NCI-H1092 treated with DMSO at 0.1 percent for 48 hours (cell line): ENCODE measurements at regions not wholly inside any gene's neighbourhood (a gene's known extent, or its start where the extent isn't known, plus 50 kb on each side); places are given as distances from the start of the nearest gene placed in this dataset.

Experiments used
- DNase-seq: peaks from one replicate; lab custom pipeline; 2025; lab: John Stamatoyannopoulos, UW

DNA sequence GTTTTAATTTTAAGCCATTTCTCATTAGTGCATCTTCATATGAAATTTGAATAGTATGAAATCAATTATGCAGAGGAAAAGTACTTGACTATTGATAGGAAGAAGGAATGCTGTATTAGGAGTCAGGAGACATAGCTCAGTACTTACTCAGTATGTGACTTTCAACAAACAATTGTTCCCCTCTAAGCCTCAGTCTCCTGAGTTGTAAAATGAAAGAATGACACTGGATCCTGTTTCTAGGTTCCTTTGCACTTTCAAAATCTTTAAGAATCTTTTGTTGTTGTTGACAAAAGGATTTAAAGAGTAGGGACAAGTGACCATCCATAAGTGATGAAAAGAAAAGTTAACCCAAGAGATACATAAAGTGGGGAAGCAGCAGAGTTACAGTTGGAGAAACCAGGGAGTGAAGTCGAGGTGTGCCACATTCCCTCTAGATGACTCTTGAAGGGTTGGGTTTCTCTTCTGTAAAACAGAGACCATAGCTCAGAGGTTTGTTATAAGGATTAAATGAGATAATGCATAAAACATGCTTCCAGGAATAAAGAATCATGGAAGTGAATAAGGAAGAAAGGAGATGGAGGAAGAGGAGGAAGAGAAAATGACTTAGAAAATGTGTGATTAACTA, 105.7 kb upstream of the KCNJ15 start:
- no peak for DNase-seq

DNA sequence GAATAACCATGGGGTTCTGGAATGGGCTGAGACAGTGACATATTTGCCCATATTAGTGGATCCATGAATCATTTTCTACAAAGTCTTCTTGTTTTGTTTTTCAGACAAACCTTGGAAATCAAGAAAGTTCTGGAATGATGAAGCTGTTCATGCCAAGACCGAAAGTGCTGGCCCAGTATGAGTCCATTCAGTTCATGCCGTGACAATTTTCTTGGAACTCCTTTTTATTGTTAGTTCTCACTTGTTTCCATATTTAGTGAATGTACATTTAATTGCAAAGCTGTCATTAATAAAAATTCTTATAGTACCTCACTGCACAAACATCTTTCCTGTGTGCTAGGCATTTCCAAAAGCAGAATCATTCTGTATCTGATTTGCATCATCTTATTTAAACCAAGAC, 100.6 kb upstream of the KCNJ15 start:
- no peak for DNase-seq

DNA sequence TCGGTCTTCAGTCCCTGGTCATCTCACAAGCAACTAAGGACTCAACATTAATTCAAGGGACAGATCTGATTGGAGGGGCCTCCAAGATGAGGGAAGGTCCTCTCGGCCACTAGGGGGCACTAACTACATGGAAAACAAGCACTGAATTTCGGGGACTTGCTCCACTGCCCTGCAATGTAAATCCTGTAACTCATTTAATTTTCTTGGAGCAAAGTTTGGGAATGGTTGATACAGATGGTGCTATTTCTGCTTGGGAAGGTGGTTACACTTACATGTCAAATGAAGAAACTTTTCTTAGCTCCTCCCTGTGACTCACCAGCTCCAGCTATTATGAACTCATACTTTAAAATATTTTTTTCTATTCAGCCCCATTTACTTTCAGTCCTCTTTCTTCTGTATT, 97.4 kb upstream of the KCNJ15 start:
- DNase-seq = peak; percentile 81

DNA sequence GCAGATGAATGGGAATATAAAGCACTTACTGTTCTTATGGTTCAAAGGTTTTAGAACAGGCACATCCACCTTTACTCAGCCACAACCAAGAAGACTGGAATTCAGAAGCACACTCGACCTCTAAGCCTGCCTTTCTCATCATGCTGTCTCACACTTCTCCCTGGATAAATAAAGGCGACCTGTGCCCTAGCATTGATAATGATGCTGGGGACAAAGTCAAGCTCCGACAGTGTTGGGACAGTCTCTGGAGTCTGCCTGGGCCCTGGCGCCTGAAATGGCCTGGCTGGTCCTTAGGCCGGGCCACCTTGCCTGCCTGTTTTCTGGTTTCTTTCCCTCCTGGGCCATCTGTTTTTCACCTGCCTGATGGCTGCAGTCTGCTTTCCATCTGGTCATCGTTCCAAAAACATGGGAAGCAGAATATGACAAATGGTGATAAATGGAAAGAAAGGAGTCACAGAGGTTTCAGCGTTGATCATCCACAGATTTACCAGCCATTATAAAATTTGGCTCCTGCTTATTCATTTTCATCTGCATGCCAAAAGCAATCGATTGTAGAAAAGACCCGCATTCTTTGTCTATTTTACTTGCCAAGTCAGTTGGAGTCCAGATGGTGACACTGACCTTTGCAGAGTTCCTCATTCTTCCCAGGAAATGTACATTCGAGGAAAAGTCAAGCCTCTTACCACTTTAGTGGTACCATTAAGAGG, 91.2 kb upstream of the KCNJ15 start:
- peak; percentile 17 for DNase-seq

DNA sequence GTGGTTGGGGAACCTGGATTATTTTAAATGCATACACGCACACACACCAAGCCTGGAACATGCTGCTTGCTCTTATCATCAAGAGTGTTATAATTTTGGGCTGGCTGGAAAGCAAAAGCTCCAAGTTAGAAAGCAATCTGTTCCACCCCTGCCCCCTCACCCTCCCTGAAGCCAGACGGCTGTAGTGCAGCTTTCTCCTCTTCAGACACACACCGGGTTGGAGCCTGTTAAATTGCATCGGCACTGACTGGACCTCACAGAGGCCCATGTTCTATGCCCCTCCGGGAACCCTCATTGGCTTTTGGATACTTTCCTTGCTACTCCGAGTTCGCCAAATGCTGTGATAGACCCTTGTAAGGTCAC, 90.6 kb upstream of the KCNJ15 start:
- no peak for DNase-seq

DNA sequence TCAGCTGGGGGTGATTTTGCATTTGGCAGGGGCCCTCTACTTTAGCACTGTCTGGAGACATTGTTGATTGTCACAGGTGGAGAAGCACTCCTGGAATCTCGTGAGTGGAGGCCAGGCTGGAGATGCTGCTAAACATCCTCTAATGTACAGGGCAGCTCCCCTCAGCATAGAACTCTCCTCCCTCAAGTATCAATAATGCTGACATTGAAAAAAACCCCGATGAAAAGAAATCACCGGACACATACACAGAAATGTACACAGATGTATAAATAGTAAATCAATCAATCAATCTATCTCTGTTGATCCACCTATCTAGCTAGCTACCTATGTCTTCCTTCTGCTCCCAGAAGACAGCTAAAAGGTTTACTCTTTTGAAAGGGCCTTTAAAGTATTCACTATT, 89.4 kb upstream of the KCNJ15 start:
- no peak for DNase-seq

DNA sequence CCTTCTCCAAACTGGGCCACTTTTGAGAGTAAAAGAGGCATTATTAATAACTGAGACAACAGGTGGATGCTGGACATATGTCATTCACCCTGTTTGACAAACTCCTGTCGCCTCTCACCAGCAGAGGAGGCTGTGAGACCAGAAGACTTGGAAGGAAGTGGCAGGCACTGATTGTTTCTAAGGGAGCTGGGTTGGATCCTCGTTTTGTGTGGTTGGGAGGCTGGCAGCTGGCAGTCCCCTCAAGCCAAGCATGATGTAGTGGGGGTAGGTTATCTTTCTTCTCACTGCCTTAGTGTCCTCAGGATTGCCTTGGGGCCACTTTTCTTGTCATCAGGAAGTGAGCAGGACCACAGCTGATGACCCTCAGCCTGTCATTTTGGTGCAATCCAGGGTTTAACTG, 86.5 kb upstream of the KCNJ15 start:
- peak; percentile 56 for DNase-seq

DNA sequence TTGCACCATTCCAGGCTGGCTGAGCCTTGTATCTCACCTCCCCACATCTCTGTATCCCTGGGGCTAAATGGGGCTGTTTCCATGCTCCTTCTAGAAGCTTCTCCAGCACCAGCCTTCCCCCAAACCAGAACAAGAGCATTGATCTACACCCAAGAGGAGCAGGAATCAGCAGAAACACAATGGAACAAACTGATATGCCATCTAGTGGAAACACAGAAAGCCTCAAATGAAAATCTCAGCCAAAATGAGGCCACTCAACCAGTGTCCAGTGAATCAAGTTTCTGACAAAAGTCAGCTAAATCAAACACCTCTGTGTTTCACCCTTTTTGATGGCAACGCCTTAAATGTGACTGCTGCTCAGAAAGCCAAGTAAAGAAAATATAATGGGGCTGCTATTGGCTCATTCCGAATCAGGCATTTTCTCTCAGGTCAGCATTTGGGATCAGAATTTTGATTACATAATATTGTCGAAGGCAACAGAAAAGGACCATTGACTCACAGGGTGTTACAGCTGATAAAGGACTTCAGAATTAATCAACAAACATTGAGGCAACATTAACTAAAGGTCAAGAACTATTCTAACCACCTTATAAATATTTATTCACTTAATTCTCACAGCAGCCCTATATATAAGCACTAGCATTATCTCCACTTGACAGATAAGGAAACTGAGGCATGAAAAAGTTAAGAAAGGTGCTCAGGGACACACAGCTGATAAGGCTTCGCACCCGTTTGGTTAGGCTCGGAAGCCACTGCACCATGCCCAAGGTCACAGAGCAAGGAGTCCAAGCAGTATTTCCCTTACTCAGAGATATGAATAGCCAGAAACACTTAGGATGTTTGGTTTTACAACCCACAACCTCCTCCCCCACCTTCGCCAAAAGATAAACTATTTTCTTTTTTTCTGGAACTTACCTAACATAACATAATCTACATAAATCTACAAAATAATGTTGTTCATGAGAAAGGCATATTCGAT, 85.8 kb upstream of the KCNJ15 start:
- DNase-seq = peak; percentile 8

DNA sequence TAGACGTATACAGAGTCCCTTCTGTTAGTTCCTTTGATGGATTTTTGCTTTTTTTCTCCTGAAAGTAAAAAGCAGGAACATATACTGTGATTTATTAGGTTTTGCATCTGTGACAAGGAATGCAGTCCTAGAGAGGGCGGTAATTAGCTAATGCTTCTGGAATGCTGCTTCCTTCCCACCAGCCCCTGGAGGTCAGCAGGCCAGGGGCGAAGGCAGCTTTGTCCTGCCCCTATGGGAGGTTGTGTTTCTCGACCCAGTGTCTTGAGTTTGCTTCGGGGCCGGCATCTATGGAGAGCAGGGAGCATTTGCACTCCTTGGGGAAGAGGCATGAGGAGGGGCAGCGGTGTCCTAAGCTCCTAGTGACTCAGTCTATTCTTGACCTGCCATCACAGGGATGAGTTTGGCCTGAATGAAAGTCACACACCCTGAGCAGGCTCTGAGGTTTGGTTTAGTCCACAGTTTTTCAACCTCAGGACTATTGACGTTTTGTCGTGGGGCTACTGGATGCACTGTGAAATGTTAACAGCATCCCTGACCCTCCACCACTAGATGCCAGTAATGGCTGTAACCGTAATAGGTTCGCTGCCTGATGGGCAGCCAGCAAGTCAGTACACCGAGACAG, 85.0 kb upstream of the KCNJ15 start:
- DNase-seq = no peak

DNA sequence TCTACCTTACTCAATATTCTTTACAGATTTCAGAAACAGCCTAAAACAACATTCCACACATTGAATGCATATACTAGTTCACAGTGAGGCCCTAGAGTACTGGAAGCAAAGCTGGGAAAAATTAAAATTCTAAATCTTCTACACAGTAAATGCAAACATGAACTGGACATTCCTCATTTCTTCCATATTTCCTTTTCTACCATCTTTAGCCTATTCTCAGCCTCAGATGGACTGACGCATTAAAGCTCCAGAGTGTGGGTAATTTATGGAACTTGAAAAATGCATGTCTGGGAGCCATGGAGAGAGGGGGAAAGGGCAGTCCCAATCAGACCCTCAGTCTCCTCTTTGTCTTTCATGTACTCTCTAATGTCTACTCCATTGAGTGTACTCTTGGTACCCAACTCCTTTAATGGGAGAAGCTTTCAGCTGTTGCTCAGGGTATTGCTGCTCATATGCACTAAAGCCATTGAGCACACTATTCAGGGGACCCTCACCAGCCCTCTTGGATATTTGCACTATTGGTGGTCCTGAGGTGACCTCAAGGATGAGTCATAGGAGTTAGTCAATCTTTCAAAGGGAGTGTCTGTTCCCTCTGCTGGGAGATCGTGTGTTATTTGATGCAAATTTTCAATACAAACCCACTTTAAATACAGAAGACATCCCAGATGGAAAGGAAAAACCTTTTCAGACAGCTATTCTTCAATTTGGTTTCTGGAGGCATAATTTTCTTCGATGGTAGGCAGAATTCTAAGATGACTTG, 83.3 kb upstream of the KCNJ15 start:
- no peak for DNase-seq

DNA sequence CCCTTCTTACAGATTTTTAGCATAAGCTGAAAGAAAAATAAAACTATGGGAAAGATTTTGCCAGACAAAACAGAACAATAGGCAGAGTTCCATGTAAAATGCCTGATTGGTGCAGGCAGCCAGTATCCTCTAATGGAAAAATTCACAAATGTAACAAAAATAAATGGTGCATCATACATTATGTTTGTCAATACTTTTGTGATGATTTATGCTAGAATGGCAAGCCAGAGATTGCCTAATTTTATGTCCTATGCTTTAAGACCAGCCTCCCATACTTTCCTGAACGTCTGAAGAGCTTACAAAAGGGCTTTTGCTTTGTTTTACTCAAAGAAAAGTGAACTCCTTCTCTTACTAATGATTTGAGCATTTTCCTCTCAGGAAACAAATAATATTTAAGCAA, 81.5 kb upstream of the KCNJ15 start:
- no peak for DNase-seq

DNA sequence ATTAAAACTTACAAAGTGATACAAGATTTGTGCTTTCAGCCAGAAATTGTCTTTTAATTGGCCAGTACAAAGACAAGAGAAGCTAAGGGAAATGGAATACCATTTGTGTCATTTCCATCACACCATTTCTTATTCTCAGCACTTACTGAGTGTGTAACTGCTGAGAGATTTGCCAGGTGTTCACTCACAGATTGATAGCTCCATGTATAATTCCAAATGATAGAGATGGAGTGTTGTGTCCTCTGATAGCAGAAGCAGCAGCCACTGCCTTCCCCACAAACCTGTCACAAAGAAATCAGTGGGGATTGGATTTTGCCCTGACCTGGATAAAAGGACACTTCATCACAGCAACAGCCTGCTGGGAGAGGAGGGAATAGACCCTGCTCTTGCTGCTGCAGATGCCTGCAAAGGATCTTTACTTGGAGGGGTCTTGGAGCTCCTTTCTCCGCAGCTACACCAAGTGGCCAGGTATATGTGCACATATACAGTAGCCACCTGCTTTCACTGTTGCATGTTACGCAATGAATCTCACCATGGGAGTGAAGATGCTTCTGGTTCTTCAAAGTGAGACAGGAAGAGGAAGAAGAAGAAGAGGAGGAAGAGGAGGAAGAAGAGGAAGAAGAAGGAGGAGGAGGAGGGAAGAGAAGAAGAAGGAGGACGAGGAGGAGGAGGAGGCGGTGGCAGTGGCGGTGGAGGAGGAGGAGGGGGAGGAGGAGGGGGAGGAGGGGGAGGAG, 78.7 kb upstream of the KCNJ15 start:
- DNase-seq = no peak

DNA sequence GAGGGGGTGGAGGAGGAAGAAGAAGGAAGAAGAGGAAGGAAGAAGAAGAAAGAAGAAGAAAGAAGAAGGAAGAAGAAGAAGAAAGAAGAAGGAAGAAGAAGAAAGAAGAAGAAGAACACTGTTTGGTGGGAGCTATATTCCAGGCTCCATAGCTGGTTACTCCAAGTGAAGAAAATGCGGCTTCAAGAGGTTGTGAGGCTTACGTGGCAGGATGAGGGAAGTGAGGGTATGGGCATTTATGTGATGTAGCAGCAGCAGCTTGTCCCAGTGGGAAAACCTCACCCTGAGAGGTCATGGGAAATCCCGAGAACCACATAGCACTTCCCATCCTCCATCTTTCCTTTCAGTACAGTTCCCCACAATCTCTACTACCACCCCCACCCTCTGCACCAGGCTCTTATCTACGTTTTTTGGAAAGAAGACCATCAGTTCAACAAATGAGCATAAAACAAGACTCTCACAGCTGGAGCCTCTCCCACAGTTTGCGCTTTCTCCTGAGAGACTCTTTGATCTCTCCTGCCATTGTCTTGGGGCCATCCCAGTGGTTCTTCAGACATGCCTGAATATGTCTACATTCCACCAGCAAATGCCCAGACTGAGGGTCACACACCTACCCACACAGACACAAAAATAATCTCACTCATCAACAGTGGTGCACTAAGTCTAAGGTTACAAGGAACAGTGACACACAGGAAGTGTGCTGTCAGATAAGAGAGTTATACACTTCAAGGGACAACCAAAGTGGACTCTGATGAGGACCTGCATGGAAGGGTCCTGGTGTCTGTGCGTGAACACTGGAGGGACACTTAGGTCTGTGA, 77.9 kb upstream of the KCNJ15 start:
- DNase-seq = no peak

DNA sequence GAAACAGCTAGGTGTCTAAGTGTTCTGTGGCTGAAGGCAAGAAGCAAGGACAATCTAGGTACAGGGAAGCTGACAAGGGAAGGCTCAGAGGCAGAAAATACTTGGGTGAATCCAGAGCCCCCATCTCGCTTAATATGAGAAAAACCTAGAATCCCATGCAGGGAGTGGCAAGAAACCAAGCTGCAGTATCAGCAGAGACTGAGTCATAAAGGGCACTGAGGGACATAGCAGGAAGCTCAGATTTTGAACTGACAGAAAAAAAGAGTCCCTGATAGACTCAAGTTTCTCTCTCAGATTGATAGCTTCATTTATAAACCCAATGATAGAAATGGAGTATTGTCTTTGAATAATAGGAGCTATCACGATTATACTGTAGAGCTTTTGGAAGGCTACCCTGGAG, 77.3 kb upstream of the KCNJ15 start:
- DNase-seq = no peak

DNA sequence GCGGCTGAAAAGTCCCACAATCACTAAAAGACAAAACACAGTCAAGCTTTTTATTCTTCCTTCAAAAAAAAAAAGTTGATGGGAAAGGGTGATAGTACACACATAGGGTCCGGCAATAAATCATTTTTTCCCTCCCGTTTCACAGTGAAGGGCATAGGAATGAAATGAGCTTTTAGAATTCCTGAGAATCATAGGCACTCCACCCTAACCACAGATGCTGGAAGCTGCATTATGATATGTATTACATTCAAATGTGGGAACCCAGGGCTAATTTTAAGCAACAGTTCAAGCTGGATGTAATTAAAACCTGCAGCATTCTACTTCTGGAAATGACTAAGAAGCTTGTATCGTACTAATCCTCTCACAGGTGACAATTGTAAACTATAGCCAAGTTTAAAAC, 75.7 kb upstream of the KCNJ15 start:
- DNase-seq = no peak

DNA sequence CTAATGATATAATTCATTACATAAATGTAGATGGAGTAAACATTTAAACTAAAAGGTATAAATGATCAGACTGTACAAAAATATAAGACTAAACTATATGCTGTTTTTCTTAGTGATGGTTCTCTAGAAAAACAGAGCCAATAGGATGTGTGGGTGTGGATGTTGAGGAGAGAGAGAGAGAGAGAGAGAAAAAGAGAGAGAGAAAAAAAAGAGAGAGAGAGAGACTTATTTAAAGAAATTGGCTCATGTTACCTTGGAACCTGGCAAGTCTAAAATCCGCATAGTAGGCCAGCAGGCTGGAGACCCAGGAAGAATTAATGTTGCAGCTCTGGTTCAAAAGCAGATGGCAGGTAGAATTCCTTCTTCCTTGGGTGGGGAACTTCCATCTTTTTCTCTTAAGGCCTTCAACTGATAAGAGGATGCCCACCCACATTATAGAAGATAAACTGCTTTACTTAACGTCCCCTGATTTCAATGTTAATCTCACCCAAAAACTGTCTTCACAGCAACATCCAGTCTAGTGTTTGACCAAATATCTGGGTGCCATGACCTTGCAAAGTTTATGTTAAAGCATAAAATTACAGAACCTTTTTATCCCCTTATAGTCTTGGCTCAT, 74.3 kb upstream of the KCNJ15 start:
- DNase-seq = no peak

DNA sequence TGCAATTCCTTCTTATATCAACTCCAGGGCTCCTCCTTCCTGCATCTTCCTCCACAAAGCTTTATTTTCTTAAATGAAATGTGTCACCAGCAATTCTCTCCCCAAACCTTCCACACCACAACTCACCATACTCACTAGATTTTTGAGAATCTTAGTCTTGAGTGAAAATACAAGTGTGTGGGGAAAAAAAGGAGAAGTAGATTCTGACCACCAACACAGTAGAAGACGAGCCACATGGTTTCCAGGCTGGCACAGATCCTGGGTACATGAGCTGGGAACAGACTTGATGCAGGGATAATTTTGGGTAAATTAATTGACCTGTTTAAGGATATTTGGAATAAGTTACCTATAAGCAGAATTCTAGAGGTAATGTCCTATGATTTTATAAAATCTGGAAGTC, 72.8 kb upstream of the KCNJ15 start:
- no peak for DNase-seq

DNA sequence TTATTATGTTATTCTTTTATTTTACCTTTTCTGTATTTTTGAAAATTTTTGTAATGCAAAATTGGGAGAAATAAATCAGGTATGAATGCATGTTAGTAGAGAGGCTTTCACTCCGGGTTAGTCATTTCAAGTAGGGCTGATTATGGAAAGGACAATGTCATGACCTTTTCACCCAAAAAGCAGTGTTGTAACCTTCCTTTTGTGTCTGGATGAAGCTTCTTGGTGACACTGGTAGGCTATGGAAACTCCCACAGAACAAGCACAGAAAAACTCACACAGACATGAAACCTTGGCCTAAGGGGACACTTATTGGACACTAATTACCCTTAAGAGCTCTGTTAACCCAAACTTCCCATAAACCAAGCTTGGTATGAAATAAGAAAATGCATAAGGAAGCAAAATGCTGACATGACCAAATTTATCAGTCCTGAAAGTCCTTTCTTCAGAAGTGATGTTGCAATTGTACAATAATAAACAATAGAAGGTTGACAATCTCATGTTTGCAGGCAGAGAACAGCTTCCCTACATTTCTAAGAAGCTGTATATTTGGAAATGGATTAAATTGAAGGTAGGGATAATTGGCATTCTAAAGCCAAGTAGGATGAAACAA, 70.0 kb upstream of the KCNJ15 start:
- DNase-seq = no peak

DNA sequence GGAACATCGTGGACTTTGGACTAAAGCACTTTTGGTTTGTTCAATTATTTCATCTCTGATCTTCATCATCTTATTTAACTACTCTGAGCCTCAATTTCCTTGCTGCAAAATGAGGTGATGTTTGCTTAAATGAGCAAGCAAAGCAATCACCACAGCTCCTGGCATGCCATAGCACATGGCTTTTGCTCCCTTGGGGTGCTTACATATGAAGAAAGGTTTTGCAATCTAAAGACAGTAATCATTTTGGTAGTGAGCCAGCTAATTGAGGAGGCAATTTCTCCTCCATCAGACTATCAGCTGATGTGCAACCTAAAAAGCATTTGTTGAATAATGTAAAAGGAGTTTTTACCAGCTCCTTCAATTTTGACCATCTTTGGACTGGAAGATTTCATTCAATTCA, 68.8 kb upstream of the KCNJ15 start:
- DNase-seq = no peak
